ENCODE measurements at regions not wholly inside any gene's neighbourhood (a gene's known extent, or its start where the extent isn't known, plus 50 kb on each side); places are given as distances from the start of the nearest gene placed in this dataset.

- Histone ChIP-seq H3K27me3 (ENCODE audit: insufficient read depth, poor library complexity, severe bottlenecking) (no peaks in the 10 kb centered on the region), H3K27ac (replicated peaks) (no peak overlapping the region), H3K4me3 (replicated peaks; ENCODE audit: insufficient read depth, low read length) (no peak overlapping the region)
- no peak for DNase-seq (ENCODE audit: low read depth in 1 of 2, low spot score in 1 of 2)
- TF ChIP-seq GABPA (IDR thresholded peaks at IDR 0.05; ENCODE audit: low read depth) (no peak), SPI1 (IDR thresholded peaks at IDR 0.05; ENCODE audit: borderline replicate concordance, low read depth) (no peak), REST (IDR thresholded peaks at IDR 0.05; ENCODE audit: insufficient replicate concordance, low read depth) (no peak), POLR2AphosphoS5 (IDR thresholded peaks at IDR 0.05; ENCODE audit: low read depth) (no peak), CTCF (IDR thresholded peaks at IDR 0.05; ENCODE audit: insufficient read depth, low read length) (no peak)
Observed at GRCh38 chr5:5043346-5043745, 96.8 kb upstream of the ADAMTS16 start.

GRCh38 chr5:5044247-5044840, 95.8 kb upstream of the ADAMTS16 start:
- no peak for DNase-seq (ENCODE audit: low read depth in 1 of 2, low spot score in 1 of 2)
- no peak for TF ChIP-seq GABPA (IDR thresholded peaks at IDR 0.05; ENCODE audit: low read depth)
- TF ChIP-seq CTCF (IDR thresholded peaks at IDR 0.05; ENCODE audit: insufficient read depth, low read length), result no peak
- no peak for TF ChIP-seq REST (IDR thresholded peaks at IDR 0.05; ENCODE audit: insufficient replicate concordance, low read depth)
- TF ChIP-seq POLR2AphosphoS5 (IDR thresholded peaks at IDR 0.05; ENCODE audit: low read depth), result no peak
- no peak for TF ChIP-seq SPI1 (IDR thresholded peaks at IDR 0.05; ENCODE audit: borderline replicate concordance, low read depth)
- no peak overlapping the region for H3K27ac ChIP-seq (replicated peaks)
- H3K27me3 ChIP-seq (ENCODE audit: insufficient read depth, poor library complexity, severe bottlenecking), result no peaks in the 10 kb centered on the region
- no peak overlapping the region for H3K4me3 ChIP-seq (replicated peaks; ENCODE audit: insufficient read depth, low read length)

GRCh38 chr5:5046680-5047502, 93.2 kb upstream of the ADAMTS16 start:
- Histone ChIP-seq H3K27ac (replicated peaks) (no peak overlapping the region), H3K27me3 (ENCODE audit: insufficient read depth, poor library complexity, severe bottlenecking) (no peaks in the 10 kb centered on the region), H3K4me3 (replicated peaks; ENCODE audit: insufficient read depth, low read length) (no peak overlapping the region)
- DNase-seq (ENCODE audit: low read depth in 1 of 2, low spot score in 1 of 2), result no peak
- TF ChIP-seq GABPA (IDR thresholded peaks at IDR 0.05; ENCODE audit: low read depth), result no peak
- TF ChIP-seq REST (IDR thresholded peaks at IDR 0.05; ENCODE audit: insufficient replicate concordance, low read depth), result no peak
- no peak for TF ChIP-seq CTCF (IDR thresholded peaks at IDR 0.05; ENCODE audit: insufficient read depth, low read length)
